ENCODE measurements at regions not wholly inside any gene's neighbourhood (a gene's known extent, or its start where the extent isn't known, plus 50 kb on each side); places are given as distances from the start of the nearest gene placed in this dataset.

GRCh38 chr1:209064850-209065706, 518.4 kb upstream of the CAMK1G start:
- H3K36me3 ChIP-seq (ENCODE audit: insufficient read depth, low read length), result no peaks in the 10 kb centered on the region
- H3K9me3 ChIP-seq (replicated peaks; ENCODE audit: low read length), result no peaks in the 10 kb centered on the region
- no peak overlapping the region for H3K4me3 ChIP-seq (ENCODE audit: low read length)
- no peak overlapping the region for H3K4me2 ChIP-seq (ENCODE audit: low read length)
- H3K9ac ChIP-seq (ENCODE audit: low read depth, low read length), result no peak overlapping the region
- no peaks in the 10 kb centered on the region for H3K4me1 ChIP-seq (ENCODE audit: control insufficient read depth, insufficient read depth, low read length)
- no peaks in the 10 kb centered on the region for H3K27me3 ChIP-seq (ENCODE audit: control insufficient read depth, insufficient read depth, low read length)

GRCh38 chr1:209072481-209072880, 511.0 kb upstream of the CAMK1G start:
- no peak overlapping the region for H3K9ac ChIP-seq (ENCODE audit: low read depth, low read length)
- H3K4me1 ChIP-seq (ENCODE audit: control insufficient read depth, insufficient read depth, low read length), result peaks cover 8% of the 10 kb centered on the region
- H3K9me3 ChIP-seq (replicated peaks; ENCODE audit: low read length), result no peaks in the 10 kb centered on the region
- no peak overlapping the region for H3K4me3 ChIP-seq (ENCODE audit: low read length)
- no peaks in the 10 kb centered on the region for H3K36me3 ChIP-seq (ENCODE audit: insufficient read depth, low read length)
- H3K4me2 ChIP-seq (ENCODE audit: low read length), result no peak overlapping the region
- H3K27me3 ChIP-seq (ENCODE audit: control insufficient read depth, insufficient read depth, low read length), result no peaks in the 10 kb centered on the region

GRCh38 chr1:209073879-209074278, 509.6 kb upstream of the CAMK1G start:
- no peak overlapping the region for H3K9ac ChIP-seq (ENCODE audit: low read depth, low read length)
- peaks cover 8% of the 10 kb centered on the region for H3K4me1 ChIP-seq (ENCODE audit: control insufficient read depth, insufficient read depth, low read length)
- H3K27me3 ChIP-seq (ENCODE audit: control insufficient read depth, insufficient read depth, low read length), result no peaks in the 10 kb centered on the region
- no peak overlapping the region for H3K4me2 ChIP-seq (ENCODE audit: low read length)
- H3K36me3 ChIP-seq (ENCODE audit: insufficient read depth, low read length), result no peaks in the 10 kb centered on the region
- H3K9me3 ChIP-seq (replicated peaks; ENCODE audit: low read length), result no peaks in the 10 kb centered on the region
- H3K4me3 ChIP-seq (ENCODE audit: low read length), result no peak overlapping the region

GRCh38 chr1:209074575-209075250, 508.8 kb upstream of the CAMK1G start:
- Histone ChIP-seq H3K36me3 (ENCODE audit: insufficient read depth, low read length) (no peaks in the 10 kb centered on the region), H3K4me1 (ENCODE audit: control insufficient read depth, insufficient read depth, low read length) (peaks cover 8% of the 10 kb centered on the region), H3K9me3 (replicated peaks; ENCODE audit: low read length) (no peaks in the 10 kb centered on the region), H3K4me2 (ENCODE audit: low read length) (no peak overlapping the region), H3K4me3 (ENCODE audit: low read length) (no peak overlapping the region), H3K27me3 (ENCODE audit: control insufficient read depth, insufficient read depth, low read length) (no peaks in the 10 kb centered on the region), H3K9ac (ENCODE audit: low read depth, low read length) (no peak overlapping the region)

- no peaks in the 10 kb centered on the region for H3K36me3 ChIP-seq (ENCODE audit: insufficient read depth, low read length)
- H3K4me2 ChIP-seq (ENCODE audit: low read length), result no peak overlapping the region
- H3K9ac ChIP-seq (ENCODE audit: low read depth, low read length), result no peak overlapping the region
- H3K4me3 ChIP-seq (ENCODE audit: low read length), result no peak overlapping the region
- H3K9me3 ChIP-seq (replicated peaks; ENCODE audit: low read length), result no peaks in the 10 kb centered on the region
- peaks cover 12% of the 10 kb centered on the region for H3K4me1 ChIP-seq (ENCODE audit: control insufficient read depth, insufficient read depth, low read length)
- no peaks in the 10 kb centered on the region for H3K27me3 ChIP-seq (ENCODE audit: control insufficient read depth, insufficient read depth, low read length)
Observed at GRCh38 chr1:209076688-209077087, 506.8 kb upstream of the CAMK1G start.

GRCh38 chr1:209080170-209080781, 503.2 kb upstream of the CAMK1G start:
- no peak overlapping the region for H3K9ac ChIP-seq (ENCODE audit: low read depth, low read length)
- H3K4me3 ChIP-seq (ENCODE audit: low read length), result no peak overlapping the region
- H3K36me3 ChIP-seq (ENCODE audit: insufficient read depth, low read length), result no peaks in the 10 kb centered on the region
- H3K9me3 ChIP-seq (replicated peaks; ENCODE audit: low read length), result no peaks in the 10 kb centered on the region
- H3K4me2 ChIP-seq (ENCODE audit: low read length), result no peak overlapping the region
- H3K4me1 ChIP-seq (ENCODE audit: control insufficient read depth, insufficient read depth, low read length), result peaks cover 4% of the 10 kb centered on the region
- H3K27me3 ChIP-seq (ENCODE audit: control insufficient read depth, insufficient read depth, low read length), result no peaks in the 10 kb centered on the region

- Histone ChIP-seq H3K36me3 (ENCODE audit: insufficient read depth, low read length) (no peaks in the 10 kb centered on the region), H3K27me3 (ENCODE audit: control insufficient read depth, insufficient read depth, low read length) (no peaks in the 10 kb centered on the region), H3K9ac (ENCODE audit: low read depth, low read length) (no peak overlapping the region), H3K4me2 (ENCODE audit: low read length) (no peak overlapping the region), H3K9me3 (replicated peaks; ENCODE audit: low read length) (no peaks in the 10 kb centered on the region), H3K4me3 (ENCODE audit: low read length) (no peak overlapping the region), H3K4me1 (ENCODE audit: control insufficient read depth, insufficient read depth, low read length) (no peaks in the 10 kb centered on the region)
Observed at GRCh38 chr1:209086486-209087192, 496.9 kb upstream of the CAMK1G start.

- peaks cover 17% of the 10 kb centered on the region for H3K4me1 ChIP-seq (ENCODE audit: control insufficient read depth, insufficient read depth, low read length)
- H3K4me2 ChIP-seq (ENCODE audit: low read length), result no peak overlapping the region
- no peaks in the 10 kb centered on the region for H3K9me3 ChIP-seq (replicated peaks; ENCODE audit: low read length)
- no peak overlapping the region for H3K9ac ChIP-seq (ENCODE audit: low read depth, low read length)
- no peaks in the 10 kb centered on the region for H3K36me3 ChIP-seq (ENCODE audit: insufficient read depth, low read length)
- no peaks in the 10 kb centered on the region for H3K27me3 ChIP-seq (ENCODE audit: control insufficient read depth, insufficient read depth, low read length)
- no peak overlapping the region for H3K4me3 ChIP-seq (ENCODE audit: low read length)
Observed at GRCh38 chr1:209094384-209094783, 489.1 kb upstream of the CAMK1G start.

GRCh38 chr1:209095627-209096595, 487.6 kb upstream of the CAMK1G start:
- H3K4me1 ChIP-seq (ENCODE audit: control insufficient read depth, insufficient read depth, low read length), result peaks cover 17% of the 10 kb centered on the region
- peak overlapping the region; percentile 27 for H3K4me2 ChIP-seq (ENCODE audit: low read length)
- H3K27me3 ChIP-seq (ENCODE audit: control insufficient read depth, insufficient read depth, low read length), result no peaks in the 10 kb centered on the region
- no peak overlapping the region for H3K4me3 ChIP-seq (ENCODE audit: low read length)
- no peaks in the 10 kb centered on the region for H3K9me3 ChIP-seq (replicated peaks; ENCODE audit: low read length)
- H3K36me3 ChIP-seq (ENCODE audit: insufficient read depth, low read length), result no peaks in the 10 kb centered on the region
- peak overlapping the region; percentile 2 for H3K9ac ChIP-seq (ENCODE audit: low read depth, low read length)

GRCh38 chr1:209100460-209100859, 483.1 kb upstream of the CAMK1G start:
- Histone ChIP-seq H3K4me3 (ENCODE audit: low read length) (no peak overlapping the region), H3K4me1 (ENCODE audit: control insufficient read depth, insufficient read depth, low read length) (peaks cover 16% of the 10 kb centered on the region), H3K9me3 (replicated peaks; ENCODE audit: low read length) (no peaks in the 10 kb centered on the region), H3K36me3 (ENCODE audit: insufficient read depth, low read length) (no peaks in the 10 kb centered on the region), H3K27me3 (ENCODE audit: control insufficient read depth, insufficient read depth, low read length) (no peaks in the 10 kb centered on the region), H3K4me2 (ENCODE audit: low read length) (no peak overlapping the region), H3K9ac (ENCODE audit: low read depth, low read length) (no peak overlapping the region)
